ENCODE measurements at regions not wholly inside any gene's neighbourhood (a gene's known extent, or its start where the extent isn't known, plus 50 kb on each side); places are given as distances from the start of the nearest gene placed in this dataset.

- TF ChIP-seq RAD21 (IDR thresholded peaks at IDR 0.05; ENCODE audit: low read depth) (no peak), REST (IDR thresholded peaks at IDR 0.05; ENCODE audit: low read depth) (no peak)
Measured at GRCh38 chr10:61341008-61341407, 112.2 kb downstream of the TMEM26 start.
